Panc1 (cell line): ENCODE measurements at regions not wholly inside any gene's neighbourhood (a gene's known extent, or its start where the extent isn't known, plus 50 kb on each side); places are given as distances from the start of the nearest gene placed in this dataset.

ENCODE experiments used
- ATAC-seq: fragments of 200-7000 bp; cut with Tn5 transposase; 2 replicates; pipeline ENCODE4 v1.9.1; 2020; ENCODE audit warnings: mild to moderate bottlenecking, moderate library complexity
- BruUV-seq: library from RNA; stranded (reverse); fragments of 400-500 nt; replicated peaks from 2 replicates; lab custom pipeline; 2021; lab: Mats Ljungman, UMichigan
- CTCF ChIA-PET: fragments of 300-600 bp; sonication (Branson Sonifier 250); formaldehyde crosslinking; loops from one replicate; lab custom pipeline; 2022; ENCODE audit warnings: antibody characterized with exemption; lab: Charles Lee
- POLR2A ChIA-PET: fragments of 300-600 bp; sonication (Branson Sonifier 250); formaldehyde crosslinking; loops from one replicate; lab custom pipeline; 2022; ENCODE audit warnings: antibody characterized with exemption; lab: Charles Lee
- DNase-seq: peaks from one replicate; pipeline ENCODE4 v3.0.0-alpha.2; 2010; ENCODE audit warnings: low read depth, low spot score
- H3K27ac ChIP-seq: 2 replicates; pipeline ENCODE4 v1.5.1; 2011; ENCODE audit warnings: mild to moderate bottlenecking, low read length, inconsistent platforms
- H3K27me3 ChIP-seq: fragments of 200-500 bp; sonication (Bioruptor generic); 2 replicates; pipeline ENCODE4 v1.6.0; 2014; ENCODE audit warnings: low read length, inconsistent platforms; ENCODE audit not compliant: control insufficient read depth, insufficient read depth
- H3K36me3 ChIP-seq: fragments of 200-500 bp; sonication (Bioruptor generic); 2 replicates; pipeline ENCODE4 v1.5.1; 2014; ENCODE audit warnings: inconsistent platforms, mild to moderate bottlenecking, low read length, moderate library complexity; ENCODE audit not compliant: control insufficient read depth, insufficient read depth
- H3K4me1 ChIP-seq: 2 replicates; pipeline ENCODE4 v1.5.1; 2011; ENCODE audit warnings: inconsistent platforms, mild to moderate bottlenecking, low read length, moderate library complexity; ENCODE audit not compliant: control insufficient read depth, insufficient read depth
- H3K4me3 ChIP-seq, 2 experiments: 2 replicates each; pipeline ENCODE4 v1.5.1; 2011 to 2012; ENCODE audit warnings: low read depth in 2 of 2, low read length in 2 of 2, mild to moderate bottlenecking in 2 of 2, inconsistent platforms in 1 of 2, moderate library complexity in 1 of 2
- H3K9me3 ChIP-seq: fragments of 200-500 bp; sonication (Bioruptor generic); 2 replicates; pipeline ENCODE4 v1.5.1; 2014; ENCODE audit warnings: low read depth, mild to moderate bottlenecking, inconsistent platforms, low read length, moderate library complexity; ENCODE audit not compliant: control insufficient read depth, insufficient read depth
- POLR2AphosphoS5 ChIP-seq: IDR thresholded peaks from 2 replicates; pipeline ENCODE4 v1.6.1; 2012; ENCODE audit warnings: mild to moderate bottlenecking, low read depth, low read length, moderate library complexity
- SIN3A ChIP-seq: IDR thresholded peaks from 2 replicates; pipeline ENCODE4 v1.6.1; 2012; ENCODE audit warnings: low read depth, mild to moderate bottlenecking, low read length, moderate library complexity, borderline replicate concordance; ENCODE audit not compliant: insufficient read depth
- TCF7L2 ChIP-seq: IDR thresholded peaks from 2 replicates; pipeline ENCODE4 v1.6.1; 2011; ENCODE audit warnings: mild to moderate bottlenecking, low read depth, low read length, inconsistent platforms
- in situ Hi-C: cut with HindIII; loops from 2 replicates; pipeline ENCODE4 v1.10.0; 2016; ENCODE audit warnings: low sequenced_read_pairs, low pct_unique_long_range_greater_than_20kb
- intact Hi-C: fragments of 100-400 bp; cut with micrococcal nuclease; formaldehyde crosslinking; loops from one replicate; pipeline ENCODE4 v1.10.0; 2022; ENCODE audit not compliant: unreplicated experiment
- TF ChIP-seq, protein P1 (sequence below): fragments of 450-650 bp; IDR thresholded peaks from 2 replicates; pipeline ENCODE4 v1.5.1; 2017; ENCODE audit warnings: mild to moderate bottlenecking
- TF ChIP-seq, protein P2 (sequence below), 2 experiments: IDR thresholded peaks; 2 replicates each; pipeline ENCODE4 v1.6.1; 2011 to 2012; ENCODE audit warnings: low read depth in 2 of 2, control low read depth in 1 of 2, low read length in 1 of 2, mild to moderate bottlenecking in 1 of 2, moderate library complexity in 1 of 2; ENCODE audit not compliant: insufficient read depth in 1 of 2

- ATAC-seq = no peak
- intact Hi-C loops = no loop called here
- POLR2A ChIA-PET = no interaction called here
These were observed 155.4 kb upstream of the PLAAT1 start for GRCh38 chr3:193085655-193086054.

GRCh38 chr3:193086681-193087080, 154.3 kb upstream of the PLAAT1 start:
- H3K4me3 ChIP-seq = no peak overlapping the region
- H3K36me3 ChIP-seq = no peaks in the 10 kb centered on the region
- ATAC-seq = no peak
- in situ Hi-C loops = no loop called here
- H3K27ac ChIP-seq = no peak overlapping the region
- H3K9me3 ChIP-seq = no peaks in the 10 kb centered on the region
- ChIA-PET CTCF (interaction anchor here (0.5 kb wide), 1 partner anchor 676 kb away, joined by 9 read pairs; no protein-coding TSS in a partner anchor), POLR2A (no interaction called here)
- BruUV-seq = no TSS peak
- TF ChIP-seq, protein P1, sequence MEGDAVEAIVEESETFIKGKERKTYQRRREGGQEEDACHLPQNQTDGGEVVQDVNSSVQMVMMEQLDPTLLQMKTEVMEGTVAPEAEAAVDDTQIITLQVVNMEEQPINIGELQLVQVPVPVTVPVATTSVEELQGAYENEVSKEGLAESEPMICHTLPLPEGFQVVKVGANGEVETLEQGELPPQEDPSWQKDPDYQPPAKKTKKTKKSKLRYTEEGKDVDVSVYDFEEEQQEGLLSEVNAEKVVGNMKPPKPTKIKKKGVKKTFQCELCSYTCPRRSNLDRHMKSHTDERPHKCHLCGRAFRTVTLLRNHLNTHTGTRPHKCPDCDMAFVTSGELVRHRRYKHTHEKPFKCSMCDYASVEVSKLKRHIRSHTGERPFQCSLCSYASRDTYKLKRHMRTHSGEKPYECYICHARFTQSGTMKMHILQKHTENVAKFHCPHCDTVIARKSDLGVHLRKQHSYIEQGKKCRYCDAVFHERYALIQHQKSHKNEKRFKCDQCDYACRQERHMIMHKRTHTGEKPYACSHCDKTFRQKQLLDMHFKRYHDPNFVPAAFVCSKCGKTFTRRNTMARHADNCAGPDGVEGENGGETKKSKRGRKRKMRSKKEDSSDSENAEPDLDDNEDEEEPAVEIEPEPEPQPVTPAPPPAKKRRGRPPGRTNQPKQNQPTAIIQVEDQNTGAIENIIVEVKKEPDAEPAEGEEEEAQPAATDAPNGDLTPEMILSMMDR = no peak
- TF ChIP-seq SIN3A = no peak
- TF ChIP-seq TCF7L2 = no peak
- TF ChIP-seq POLR2AphosphoS5 = no peak
- TF ChIP-seq, protein P2, sequence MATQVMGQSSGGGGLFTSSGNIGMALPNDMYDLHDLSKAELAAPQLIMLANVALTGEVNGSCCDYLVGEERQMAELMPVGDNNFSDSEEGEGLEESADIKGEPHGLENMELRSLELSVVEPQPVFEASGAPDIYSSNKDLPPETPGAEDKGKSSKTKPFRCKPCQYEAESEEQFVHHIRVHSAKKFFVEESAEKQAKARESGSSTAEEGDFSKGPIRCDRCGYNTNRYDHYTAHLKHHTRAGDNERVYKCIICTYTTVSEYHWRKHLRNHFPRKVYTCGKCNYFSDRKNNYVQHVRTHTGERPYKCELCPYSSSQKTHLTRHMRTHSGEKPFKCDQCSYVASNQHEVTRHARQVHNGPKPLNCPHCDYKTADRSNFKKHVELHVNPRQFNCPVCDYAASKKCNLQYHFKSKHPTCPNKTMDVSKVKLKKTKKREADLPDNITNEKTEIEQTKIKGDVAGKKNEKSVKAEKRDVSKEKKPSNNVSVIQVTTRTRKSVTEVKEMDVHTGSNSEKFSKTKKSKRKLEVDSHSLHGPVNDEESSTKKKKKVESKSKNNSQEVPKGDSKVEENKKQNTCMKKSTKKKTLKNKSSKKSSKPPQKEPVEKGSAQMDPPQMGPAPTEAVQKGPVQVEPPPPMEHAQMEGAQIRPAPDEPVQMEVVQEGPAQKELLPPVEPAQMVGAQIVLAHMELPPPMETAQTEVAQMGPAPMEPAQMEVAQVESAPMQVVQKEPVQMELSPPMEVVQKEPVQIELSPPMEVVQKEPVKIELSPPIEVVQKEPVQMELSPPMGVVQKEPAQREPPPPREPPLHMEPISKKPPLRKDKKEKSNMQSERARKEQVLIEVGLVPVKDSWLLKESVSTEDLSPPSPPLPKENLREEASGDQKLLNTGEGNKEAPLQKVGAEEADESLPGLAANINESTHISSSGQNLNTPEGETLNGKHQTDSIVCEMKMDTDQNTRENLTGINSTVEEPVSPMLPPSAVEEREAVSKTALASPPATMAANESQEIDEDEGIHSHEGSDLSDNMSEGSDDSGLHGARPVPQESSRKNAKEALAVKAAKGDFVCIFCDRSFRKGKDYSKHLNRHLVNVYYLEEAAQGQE (IDR thresholded peaks at IDR 0.05; ENCODE audit: insufficient read depth in 1 of 2, low read depth in 2 of 2, low read length in 1 of 2) = no peak
- no peaks in the 10 kb centered on the region for H3K27me3 ChIP-seq
- DNase-seq = no peak
- H3K4me1 ChIP-seq = no peaks in the 10 kb centered on the region
- intact Hi-C loops = no loop called here

More at GRCh38 chr3:193085655-193086054, 155.4 kb upstream of the PLAAT1 start:
- no peak overlapping the region for H3K4me3 ChIP-seq
- H3K27ac ChIP-seq = no peak overlapping the region
- no peaks in the 10 kb centered on the region for H3K27me3 ChIP-seq
- in situ Hi-C loops = no loop called here
- DNase-seq = no peak
- no peaks in the 10 kb centered on the region for H3K4me1 ChIP-seq
- no TSS peak for BruUV-seq
- CTCF ChIA-PET = no interaction called here
- TF ChIP-seq TCF7L2 = no peak
- TF ChIP-seq, protein P1 = no peak
- TF ChIP-seq, protein P2 (IDR thresholded peaks at IDR 0.05; ENCODE audit: insufficient read depth in 1 of 2, low read depth in 2 of 2, low read length in 1 of 2) = no peak
- TF ChIP-seq SIN3A = no peak
- no peak for TF ChIP-seq POLR2AphosphoS5
- H3K9me3 ChIP-seq = no peaks in the 10 kb centered on the region
- H3K36me3 ChIP-seq = no peaks in the 10 kb centered on the region
